ENCODE measurements at regions not wholly inside any gene's neighbourhood (a gene's known extent, or its start where the extent isn't known, plus 50 kb on each side); places are given as distances from the start of the nearest gene placed in this dataset.

DNA sequence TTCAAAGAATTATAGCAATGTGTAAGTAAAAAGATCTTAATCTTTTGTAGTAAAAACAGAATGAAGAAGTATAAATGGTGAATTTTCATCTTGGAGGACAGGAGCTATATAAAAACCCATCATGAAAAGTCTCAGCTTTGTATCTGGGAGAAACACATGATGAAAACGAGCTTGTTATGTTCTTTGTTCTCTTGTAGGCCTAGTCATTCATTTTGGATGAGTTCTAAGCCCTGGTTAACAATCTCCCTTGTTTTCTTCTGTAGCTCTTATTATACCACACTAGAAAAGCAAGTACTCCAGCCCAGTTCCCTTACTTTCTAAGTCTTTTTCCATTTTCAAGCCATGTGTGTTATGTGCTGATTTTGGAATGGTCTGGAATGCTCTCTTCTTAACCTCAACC lies 463.5 kb upstream of the RGS6 start:
- TF ChIP-seq, protein P1, sequence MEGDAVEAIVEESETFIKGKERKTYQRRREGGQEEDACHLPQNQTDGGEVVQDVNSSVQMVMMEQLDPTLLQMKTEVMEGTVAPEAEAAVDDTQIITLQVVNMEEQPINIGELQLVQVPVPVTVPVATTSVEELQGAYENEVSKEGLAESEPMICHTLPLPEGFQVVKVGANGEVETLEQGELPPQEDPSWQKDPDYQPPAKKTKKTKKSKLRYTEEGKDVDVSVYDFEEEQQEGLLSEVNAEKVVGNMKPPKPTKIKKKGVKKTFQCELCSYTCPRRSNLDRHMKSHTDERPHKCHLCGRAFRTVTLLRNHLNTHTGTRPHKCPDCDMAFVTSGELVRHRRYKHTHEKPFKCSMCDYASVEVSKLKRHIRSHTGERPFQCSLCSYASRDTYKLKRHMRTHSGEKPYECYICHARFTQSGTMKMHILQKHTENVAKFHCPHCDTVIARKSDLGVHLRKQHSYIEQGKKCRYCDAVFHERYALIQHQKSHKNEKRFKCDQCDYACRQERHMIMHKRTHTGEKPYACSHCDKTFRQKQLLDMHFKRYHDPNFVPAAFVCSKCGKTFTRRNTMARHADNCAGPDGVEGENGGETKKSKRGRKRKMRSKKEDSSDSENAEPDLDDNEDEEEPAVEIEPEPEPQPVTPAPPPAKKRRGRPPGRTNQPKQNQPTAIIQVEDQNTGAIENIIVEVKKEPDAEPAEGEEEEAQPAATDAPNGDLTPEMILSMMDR (IDR thresholded peaks at IDR 0.05): no peak
- TF ChIP-seq POLR2A (IDR thresholded peaks at IDR 0.05) (no peak), POLR2AphosphoS5 (IDR thresholded peaks at IDR 0.05) (no peak)

Data from sigmoid colon (tissue), 4 donors.